ENCODE measurements at regions not wholly inside any gene's neighbourhood (a gene's known extent, or its start where the extent isn't known, plus 50 kb on each side); places are given as distances from the start of the nearest gene placed in this dataset.

- TF ChIP-seq, protein P1, sequence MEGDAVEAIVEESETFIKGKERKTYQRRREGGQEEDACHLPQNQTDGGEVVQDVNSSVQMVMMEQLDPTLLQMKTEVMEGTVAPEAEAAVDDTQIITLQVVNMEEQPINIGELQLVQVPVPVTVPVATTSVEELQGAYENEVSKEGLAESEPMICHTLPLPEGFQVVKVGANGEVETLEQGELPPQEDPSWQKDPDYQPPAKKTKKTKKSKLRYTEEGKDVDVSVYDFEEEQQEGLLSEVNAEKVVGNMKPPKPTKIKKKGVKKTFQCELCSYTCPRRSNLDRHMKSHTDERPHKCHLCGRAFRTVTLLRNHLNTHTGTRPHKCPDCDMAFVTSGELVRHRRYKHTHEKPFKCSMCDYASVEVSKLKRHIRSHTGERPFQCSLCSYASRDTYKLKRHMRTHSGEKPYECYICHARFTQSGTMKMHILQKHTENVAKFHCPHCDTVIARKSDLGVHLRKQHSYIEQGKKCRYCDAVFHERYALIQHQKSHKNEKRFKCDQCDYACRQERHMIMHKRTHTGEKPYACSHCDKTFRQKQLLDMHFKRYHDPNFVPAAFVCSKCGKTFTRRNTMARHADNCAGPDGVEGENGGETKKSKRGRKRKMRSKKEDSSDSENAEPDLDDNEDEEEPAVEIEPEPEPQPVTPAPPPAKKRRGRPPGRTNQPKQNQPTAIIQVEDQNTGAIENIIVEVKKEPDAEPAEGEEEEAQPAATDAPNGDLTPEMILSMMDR (IDR thresholded peaks at IDR 0.05), result no peak
- TF ChIP-seq EP300 (IDR thresholded peaks at IDR 0.05) (no peak), POLR2A (IDR thresholded peaks at IDR 0.05) (no peak)
Observed at GRCh38 chr14:97061198-97061597, 264.0 kb downstream of the VRK1 start.
